GM12872 (cell line): ENCODE measurements at regions not wholly inside any gene's neighbourhood (a gene's known extent, or its start where the extent isn't known, plus 50 kb on each side); places are given as distances from the start of the nearest gene placed in this dataset.

Experiments used
- CTCF ChIP-seq: IDR thresholded peaks from 3 replicates; pipeline ENCODE4 v1.5.1; 2011; ENCODE audit warnings: low read depth, mild to moderate bottlenecking, low read length, moderate library complexity; ENCODE audit not compliant: insufficient read depth

DNA sequence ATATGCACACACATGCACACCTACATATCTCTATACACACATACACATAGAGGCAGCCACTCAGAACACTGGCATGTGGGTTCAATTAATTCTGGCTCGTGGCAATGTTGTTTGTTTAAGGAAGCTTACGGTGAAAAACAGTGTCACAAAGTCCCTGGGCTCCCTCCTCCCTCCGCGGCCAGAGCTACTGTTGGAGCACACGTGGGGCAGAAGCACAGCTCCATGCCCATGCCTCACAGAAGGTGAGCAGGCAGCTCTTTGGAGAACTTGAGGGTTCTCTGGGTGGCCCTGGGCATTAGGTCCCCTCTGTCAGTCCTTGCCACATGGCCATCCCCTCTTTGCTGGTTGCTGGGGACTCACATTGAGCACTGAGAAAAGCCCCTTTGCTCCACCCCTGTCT lies 107.5 kb downstream of the GADD45G start:
- TF ChIP-seq CTCF = no peak

DNA sequence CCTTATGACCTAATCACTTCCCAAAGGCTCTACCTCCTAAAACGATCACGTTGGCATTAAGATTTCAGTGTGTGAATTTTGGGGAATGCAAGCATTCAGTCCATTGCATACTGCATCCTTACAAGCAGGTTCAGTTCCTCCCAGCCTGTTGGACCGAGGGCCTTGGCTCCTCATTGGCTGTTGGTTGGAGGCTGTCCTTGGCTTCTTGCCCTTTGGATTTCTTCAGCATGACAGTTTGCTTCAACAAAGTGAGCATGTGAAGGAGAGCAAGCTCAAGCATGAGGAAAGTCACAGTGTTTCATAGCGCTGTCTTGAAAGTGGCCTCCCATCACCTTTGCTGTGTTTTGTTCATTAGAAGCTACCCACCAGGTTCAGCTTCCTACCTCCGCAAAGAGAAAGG lies 109.5 kb downstream of the GADD45G start:
- TF ChIP-seq CTCF = no peak

- no peak for TF ChIP-seq CTCF
Measured at GRCh38 chr9:89715318-89715858, 110.6 kb downstream of the GADD45G start.

DNA sequence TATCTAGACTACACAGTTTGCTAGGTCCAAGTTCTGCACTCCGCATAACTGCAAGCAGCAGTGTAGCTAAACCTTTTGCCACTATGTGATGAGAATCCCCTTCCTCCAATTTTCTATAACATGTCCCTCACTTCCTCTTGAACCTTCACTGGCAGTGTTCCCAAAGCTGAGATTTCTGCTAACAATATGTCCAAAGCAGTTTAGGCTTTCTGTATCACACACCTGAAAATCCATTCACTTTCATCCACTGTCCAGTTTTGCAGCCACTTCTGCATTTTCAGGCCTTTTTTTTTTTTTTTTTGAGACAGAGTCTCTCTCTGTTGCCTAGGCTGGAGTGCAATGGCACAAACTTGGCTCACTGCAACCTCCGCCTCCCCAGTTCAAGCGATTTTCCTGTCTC lies 111.1 kb downstream of the GADD45G start:
- TF ChIP-seq CTCF = no peak

- no peak for TF ChIP-seq CTCF
Measured at GRCh38 chr9:89716559-89716958, 111.7 kb downstream of the GADD45G start.

- TF ChIP-seq CTCF = no peak
Measured at GRCh38 chr9:89718176-89718575, 113.4 kb downstream of the GADD45G start.

DNA sequence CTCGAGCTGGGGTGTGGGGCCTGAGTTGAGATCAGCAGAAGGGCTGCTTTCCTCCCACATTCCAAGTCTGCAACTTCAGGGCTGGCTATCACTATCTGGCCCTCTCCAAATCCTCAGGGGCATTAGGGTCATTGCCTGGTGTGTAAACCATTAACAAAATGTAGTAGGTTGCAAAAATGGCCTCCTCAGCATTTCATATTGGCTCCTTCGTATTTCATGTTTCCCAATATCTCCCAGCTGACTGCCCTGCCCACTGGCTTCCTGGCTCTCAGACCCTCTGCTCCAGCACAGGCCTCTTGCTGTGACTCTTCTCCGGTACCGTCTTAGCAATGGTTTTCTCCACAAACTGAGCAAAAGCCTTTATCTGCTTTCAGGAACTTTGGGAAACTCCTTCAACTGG lies 113.8 kb downstream of the GADD45G start:
- no peak for TF ChIP-seq CTCF

DNA sequence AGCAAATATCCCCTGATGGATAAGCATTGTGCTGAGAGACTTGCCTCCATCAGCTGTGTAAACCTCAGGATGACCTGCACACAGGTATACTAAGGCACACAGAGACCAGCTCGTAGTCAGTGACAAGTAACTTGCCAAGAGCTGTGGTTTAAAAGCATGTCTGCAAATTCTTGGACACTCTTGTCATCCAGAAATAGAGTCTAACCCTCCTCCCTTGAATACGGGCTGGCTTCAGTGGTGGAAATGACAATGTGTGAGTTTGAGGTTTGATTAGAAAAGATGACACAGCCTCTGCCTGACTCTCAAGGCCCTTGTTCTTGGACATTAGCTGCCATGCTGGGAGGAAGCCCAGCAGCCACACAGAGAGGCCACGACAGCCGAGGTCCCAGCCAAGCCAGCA lies 114.4 kb downstream of the GADD45G start:
- no peak for TF ChIP-seq CTCF
